ENCODE measurements at regions not wholly inside any gene's neighbourhood (a gene's known extent, or its start where the extent isn't known, plus 50 kb on each side); places are given as distances from the start of the nearest gene placed in this dataset.

- Histone ChIP-seq H3K9me3 (no peaks in the 10 kb centered on the region), H3K4me1 (no peaks in the 10 kb centered on the region), H3K27ac (replicated peaks in 1 of 4) (no peak overlapping the region), H3K4me3 (no peak overlapping the region), H3K27me3 (no peaks in the 10 kb centered on the region), H3K36me3 (no peaks in the 10 kb centered on the region)
- no peak for DNase-seq (ENCODE audit: extremely low spot score)
- TF ChIP-seq POLR2AphosphoS5 (IDR thresholded peaks at IDR 0.05) (no peak), POLR2A (IDR thresholded peaks at IDR 0.05; ENCODE audit: low read depth) (no peak), CTCF (IDR thresholded peaks at IDR 0.05) (no peak), EP300 (IDR thresholded peaks at IDR 0.05) (no peak)
- intact Hi-C loops (cut with DNase I): no loop called here
- WGBS: 100% methylated on average over 1 of the region's 1 CpG
These were observed 380.3 kb upstream of the ATP10A start for GRCh38 chr15:26243382-26243781.

GRCh38 chr15:26242565-26243071, 379.5 kb upstream of the ATP10A start:
- no peak for TF ChIP-seq POLR2AphosphoS5 (IDR thresholded peaks at IDR 0.05)
- no peak for TF ChIP-seq CTCF (IDR thresholded peaks at IDR 0.05)
- no peak for TF ChIP-seq POLR2A (IDR thresholded peaks at IDR 0.05; ENCODE audit: low read depth)
- TF ChIP-seq EP300 (IDR thresholded peaks at IDR 0.05): no peak
- H3K4me1 ChIP-seq: no peaks in the 10 kb centered on the region
- H3K4me3 ChIP-seq: no peak overlapping the region
- H3K27ac ChIP-seq (replicated peaks in 1 of 4): no peak overlapping the region
- no peaks in the 10 kb centered on the region for H3K27me3 ChIP-seq
- no peaks in the 10 kb centered on the region for H3K36me3 ChIP-seq
- H3K9me3 ChIP-seq: no peaks in the 10 kb centered on the region
- intact Hi-C loops (cut with DNase I): no loop called here
- no peak for DNase-seq (ENCODE audit: extremely low spot score)
- 79% methylated on average over 8 of the region's 9 CpGs for WGBS

GRCh38 chr15:26235864-26236263, 372.7 kb upstream of the ATP10A start:
- Histone ChIP-seq H3K9me3 (no peaks in the 10 kb centered on the region), H3K27ac (replicated peaks in 1 of 4) (no peak overlapping the region), H3K27me3 (no peaks in the 10 kb centered on the region), H3K4me3 (no peak overlapping the region), H3K36me3 (no peaks in the 10 kb centered on the region), H3K4me1 (no peaks in the 10 kb centered on the region)
- TF ChIP-seq POLR2AphosphoS5 (IDR thresholded peaks at IDR 0.05) (no peak), EP300 (IDR thresholded peaks at IDR 0.05) (no peak), POLR2A (IDR thresholded peaks at IDR 0.05; ENCODE audit: low read depth) (no peak), CTCF (IDR thresholded peaks at IDR 0.05) (no peak)
- intact Hi-C loops (cut with DNase I): no loop called here
- no peak for DNase-seq (ENCODE audit: extremely low spot score)
- 44% methylated on average over 3 of the region's 3 CpGs for WGBS

GRCh38 chr15:26234976-26235767, 372.0 kb upstream of the ATP10A start:
- no peak overlapping the region for H3K4me3 ChIP-seq
- TF ChIP-seq EP300 (IDR thresholded peaks at IDR 0.05) (no peak), POLR2AphosphoS5 (IDR thresholded peaks at IDR 0.05) (no peak), CTCF (IDR thresholded peaks at IDR 0.05) (no peak), POLR2A (IDR thresholded peaks at IDR 0.05; ENCODE audit: low read depth) (no peak)
- intact Hi-C loops (cut with DNase I): no loop called here
- H3K27ac ChIP-seq (replicated peaks in 1 of 4): no peak overlapping the region
- 58% methylated on average over 15 of the region's 15 CpGs for WGBS
- H3K9me3 ChIP-seq: no peaks in the 10 kb centered on the region
- H3K36me3 ChIP-seq: no peaks in the 10 kb centered on the region
- H3K4me1 ChIP-seq: no peaks in the 10 kb centered on the region
- no peak for DNase-seq (ENCODE audit: extremely low spot score)
- H3K27me3 ChIP-seq: no peaks in the 10 kb centered on the region
